HG03025 (cell line): ENCODE measurements at regions not wholly inside any gene's neighbourhood (a gene's known extent, or its start where the extent isn't known, plus 50 kb on each side); places are given as distances from the start of the nearest gene placed in this dataset.
"Not testable (repeated sequence)": the region's sequence is repeated elsewhere in the genome, so short reads cannot be mapped to it uniquely, and the experiment has no call there.

Experiments used
- ATAC-seq: cut with Tn5 transposase; IDR thresholded peaks from one replicate; pipeline ENCODE4 v1.9.1; 2021; ENCODE audit warnings: mild to moderate bottlenecking, moderate library complexity; ENCODE audit not compliant: unreplicated experiment, low FRiP score

- no peak for ATAC-seq
These were observed 133.6 kb upstream of the APCDD1 start for GRCh38 chr18:10320791-10321190.

- no peak for ATAC-seq
These were observed 132.9 kb upstream of the APCDD1 start for GRCh38 chr18:10321576-10321975.

GRCh38 chr18:10322004-10322403 lies 132.4 kb upstream of the APCDD1 start:
- ATAC-seq = no peak

- no peak for ATAC-seq
These were observed 132.0 kb upstream of the APCDD1 start for GRCh38 chr18:10322435-10322834.

- ATAC-seq = no peak
These were observed 125.3 kb upstream of the APCDD1 start for GRCh38 chr18:10329101-10329500.

GRCh38 chr18:10330428-10330827 lies 124.0 kb upstream of the APCDD1 start:
- ATAC-seq = no peak

GRCh38 chr18:10332452-10332851 lies 122.0 kb upstream of the APCDD1 start:
- ATAC-seq = no peak

- no peak for ATAC-seq
These were observed 117.6 kb upstream of the APCDD1 start for GRCh38 chr18:10336749-10337350.

GRCh38 chr18:10340821-10341220 lies 113.6 kb upstream of the APCDD1 start:
- no peak for ATAC-seq

- ATAC-seq = no peak
These were observed 110.7 kb upstream of the APCDD1 start for GRCh38 chr18:10343778-10344177.

GRCh38 chr18:10346749-10347415 lies 107.6 kb upstream of the APCDD1 start:
- no peak for ATAC-seq

- no peak for ATAC-seq
These were observed 104.9 kb upstream of the APCDD1 start for GRCh38 chr18:10349561-10349960.

GRCh38 chr18:10350661-10351060 lies 103.8 kb upstream of the APCDD1 start:
- ATAC-seq = no peak

GRCh38 chr18:10351219-10351818 lies 103.1 kb upstream of the APCDD1 start:
- no peak for ATAC-seq

- no peak for ATAC-seq
These were observed 102.6 kb upstream of the APCDD1 start for GRCh38 chr18:10351858-10352257.

GRCh38 chr18:10352671-10353070 lies 101.8 kb upstream of the APCDD1 start:
- ATAC-seq = no peak

GRCh38 chr18:10353791-10354190 lies 100.6 kb upstream of the APCDD1 start:
- no peak for ATAC-seq

- no peak for ATAC-seq
These were observed 100.1 kb upstream of the APCDD1 start for GRCh38 chr18:10354241-10354811.

GRCh38 chr18:10354890-10355289 lies 99.5 kb upstream of the APCDD1 start:
- no peak for ATAC-seq

GRCh38 chr18:10356999-10357398 lies 97.4 kb upstream of the APCDD1 start:
- not testable (repeated sequence) for ATAC-seq

- no peak for ATAC-seq
These were observed 92.8 kb upstream of the APCDD1 start for GRCh38 chr18:10361660-10362059.

GRCh38 chr18:10365021-10365500 lies 89.4 kb upstream of the APCDD1 start:
- no peak for ATAC-seq
